ENCODE measurements at regions not wholly inside any gene's neighbourhood (a gene's known extent, or its start where the extent isn't known, plus 50 kb on each side); places are given as distances from the start of the nearest gene placed in this dataset.

DNA sequence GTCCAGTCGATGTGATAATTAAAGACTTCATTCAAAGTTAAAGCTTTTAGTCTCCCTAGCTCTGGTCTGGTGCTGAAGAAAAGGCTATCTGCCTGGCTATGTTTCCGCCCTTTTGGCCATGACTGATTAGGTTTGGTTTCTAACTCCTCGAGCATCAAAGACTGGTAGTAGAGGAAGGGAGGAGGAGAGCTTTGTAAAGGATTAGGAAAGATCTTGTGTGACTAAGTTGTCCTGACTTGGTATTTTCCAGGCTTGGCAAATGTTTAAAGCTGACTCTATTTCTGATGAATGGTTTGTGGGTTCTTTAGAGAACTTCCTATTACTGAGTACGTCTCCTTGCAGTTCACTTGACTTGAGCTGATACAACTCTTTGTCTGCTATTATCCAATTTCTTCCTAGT is 312.9 kb downstream of the GJA1 start:
- Histone ChIP-seq H3K27me3 (ENCODE audit: control insufficient read depth, insufficient read depth, low read length) (no peaks in the 10 kb centered on the region), H3K9me3 (ENCODE audit: control insufficient read depth, insufficient read depth, low read length) (no peaks in the 10 kb centered on the region), H3K4me1 (ENCODE audit: control insufficient read depth, insufficient read depth, low read length) (no peaks in the 10 kb centered on the region), H3K27ac (ENCODE audit: low read depth, low read length) (no peak overlapping the region), H3K36me3 (ENCODE audit: control insufficient read depth, insufficient read depth, low read length) (no peaks in the 10 kb centered on the region), H3K4me3 (ENCODE audit: low read depth, low read length) (no peak overlapping the region)
- DNase-seq (ENCODE audit: low read depth in 4 of 6, low spot score in 6 of 6) = no peak
- WGBS (ENCODE audit: insufficient coverage) = 46% methylated on average over 4 of the region's 4 CpGs

DNA sequence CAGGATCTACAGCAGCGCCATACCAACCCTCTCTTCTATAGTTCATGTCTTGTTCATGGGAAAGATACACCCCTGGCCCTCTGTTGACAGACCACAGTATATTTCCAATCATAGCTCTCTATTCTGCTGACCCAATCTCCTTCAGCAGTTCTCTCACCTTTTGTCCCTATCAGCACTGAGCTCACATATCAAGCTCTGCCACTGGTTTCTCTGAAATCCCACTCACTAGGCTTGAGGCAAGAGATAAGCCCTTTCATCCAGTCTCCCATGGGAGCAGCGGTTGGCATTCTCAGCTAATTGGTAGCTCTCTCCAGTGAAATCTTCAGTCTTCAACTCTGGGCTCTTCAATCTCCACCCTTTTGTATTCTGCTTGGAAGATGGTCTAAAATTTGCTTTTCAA is 313.4 kb downstream of the GJA1 start:
- no peak for DNase-seq (ENCODE audit: low read depth in 4 of 6, low spot score in 6 of 6)
- no peaks in the 10 kb centered on the region for H3K27me3 ChIP-seq (ENCODE audit: control insufficient read depth, insufficient read depth, low read length)
- 100% methylated on average over 1 of the region's 2 CpGs for WGBS (ENCODE audit: insufficient coverage)

DNA sequence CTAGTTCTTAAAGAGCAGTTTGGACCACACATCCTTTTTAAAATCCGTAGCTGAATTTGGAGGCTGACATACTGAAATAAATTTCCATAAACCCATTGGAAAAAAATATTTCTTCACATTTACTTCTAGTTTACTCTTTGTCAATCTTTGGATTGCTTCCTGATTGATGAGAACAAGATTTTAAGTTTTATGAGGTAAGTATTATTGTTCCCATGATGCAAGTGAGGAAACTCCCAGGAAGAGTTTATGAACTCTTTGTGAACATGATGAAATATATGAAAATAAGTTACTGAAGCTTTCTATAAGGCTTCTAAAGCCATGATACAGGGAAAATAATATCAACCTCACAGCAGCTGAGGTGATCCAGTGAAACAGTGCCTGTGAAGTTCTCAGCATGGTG is 320.0 kb downstream of the GJA1 start:
- DNase-seq (ENCODE audit: low read depth in 4 of 6, low spot score in 6 of 6) = no peak
- Histone ChIP-seq H3K9me3 (ENCODE audit: control insufficient read depth, insufficient read depth, low read length) (no peaks in the 10 kb centered on the region), H3K27ac (ENCODE audit: low read depth, low read length) (no peak overlapping the region), H3K36me3 (ENCODE audit: control insufficient read depth, insufficient read depth, low read length) (no peaks in the 10 kb centered on the region), H3K4me3 (ENCODE audit: low read depth, low read length) (no peak overlapping the region), H3K4me1 (ENCODE audit: control insufficient read depth, insufficient read depth, low read length) (no peaks in the 10 kb centered on the region), H3K27me3 (ENCODE audit: control insufficient read depth, insufficient read depth, low read length) (no peaks in the 10 kb centered on the region)
- no CpG with 5 or more reads among the region's 1 CpG for WGBS (ENCODE audit: insufficient coverage)

More for the DNA sequence above, 313.4 kb downstream of the GJA1 start:
- Histone ChIP-seq H3K4me1 (ENCODE audit: control insufficient read depth, insufficient read depth, low read length) (no peaks in the 10 kb centered on the region), H3K27ac (ENCODE audit: low read depth, low read length) (no peak overlapping the region), H3K9me3 (ENCODE audit: control insufficient read depth, insufficient read depth, low read length) (no peaks in the 10 kb centered on the region), H3K36me3 (ENCODE audit: control insufficient read depth, insufficient read depth, low read length) (no peaks in the 10 kb centered on the region), H3K4me3 (ENCODE audit: low read depth, low read length) (no peak overlapping the region)

DNA sequence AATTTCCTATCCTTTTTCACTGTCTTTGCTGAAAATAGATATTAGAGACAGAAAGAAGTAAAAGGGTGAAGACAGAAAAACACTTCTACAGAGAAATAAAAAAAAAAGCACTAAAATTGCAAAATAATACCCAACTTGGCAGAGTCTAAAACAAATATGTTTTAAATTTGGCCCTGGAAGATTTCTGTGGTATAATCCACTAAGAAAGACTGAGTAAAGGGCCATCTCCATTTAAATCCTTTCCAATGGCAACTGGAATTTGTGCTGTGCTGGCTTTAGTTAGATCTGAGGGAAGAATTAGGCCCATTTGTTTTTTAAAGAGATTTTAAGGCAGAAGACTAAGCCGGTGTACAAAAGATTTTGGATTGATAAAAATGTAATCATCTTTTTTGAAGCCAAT is 321.2 kb downstream of the GJA1 start:
- no CpG with 5 or more reads among the region's 1 CpG for WGBS (ENCODE audit: insufficient coverage)
- Histone ChIP-seq H3K36me3 (ENCODE audit: control insufficient read depth, insufficient read depth, low read length) (no peaks in the 10 kb centered on the region), H3K4me1 (ENCODE audit: control insufficient read depth, insufficient read depth, low read length) (no peaks in the 10 kb centered on the region), H3K27ac (ENCODE audit: low read depth, low read length) (no peak overlapping the region), H3K4me3 (ENCODE audit: low read depth, low read length) (no peak overlapping the region), H3K27me3 (ENCODE audit: control insufficient read depth, insufficient read depth, low read length) (no peaks in the 10 kb centered on the region), H3K9me3 (ENCODE audit: control insufficient read depth, insufficient read depth, low read length) (no peaks in the 10 kb centered on the region)
- no peak for DNase-seq (ENCODE audit: low read depth in 4 of 6, low spot score in 6 of 6)

DNA sequence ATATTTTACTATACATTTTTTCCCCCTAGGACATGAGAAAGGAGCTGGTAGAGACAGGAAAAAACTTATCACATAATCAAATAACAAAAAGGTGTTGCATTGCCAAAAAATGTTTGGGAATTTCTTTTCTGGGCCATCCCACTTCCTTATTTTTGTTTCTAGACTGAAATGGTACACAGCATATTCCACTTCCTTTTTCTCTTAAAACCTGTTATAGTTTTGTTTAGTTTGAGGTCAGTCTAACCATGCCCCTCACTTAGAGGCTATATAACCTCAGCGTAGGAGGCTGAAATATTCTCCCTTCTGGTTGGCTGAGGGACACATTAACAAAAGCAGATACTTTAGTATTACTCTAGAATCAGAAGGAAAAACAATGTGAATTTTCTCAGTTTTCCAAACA is 323.9 kb downstream of the GJA1 start:
- Histone ChIP-seq H3K4me3 (ENCODE audit: low read depth, low read length) (no peak overlapping the region), H3K27me3 (ENCODE audit: control insufficient read depth, insufficient read depth, low read length) (no peaks in the 10 kb centered on the region), H3K4me1 (ENCODE audit: control insufficient read depth, insufficient read depth, low read length) (no peaks in the 10 kb centered on the region), H3K9me3 (ENCODE audit: control insufficient read depth, insufficient read depth, low read length) (no peaks in the 10 kb centered on the region), H3K36me3 (ENCODE audit: control insufficient read depth, insufficient read depth, low read length) (no peaks in the 10 kb centered on the region), H3K27ac (ENCODE audit: low read depth, low read length) (no peak overlapping the region)
- WGBS (ENCODE audit: insufficient coverage) = no CpG with 5 or more reads among the region's 1 CpG
- DNase-seq (ENCODE audit: low read depth in 4 of 6, low spot score in 6 of 6) = no peak

DNA sequence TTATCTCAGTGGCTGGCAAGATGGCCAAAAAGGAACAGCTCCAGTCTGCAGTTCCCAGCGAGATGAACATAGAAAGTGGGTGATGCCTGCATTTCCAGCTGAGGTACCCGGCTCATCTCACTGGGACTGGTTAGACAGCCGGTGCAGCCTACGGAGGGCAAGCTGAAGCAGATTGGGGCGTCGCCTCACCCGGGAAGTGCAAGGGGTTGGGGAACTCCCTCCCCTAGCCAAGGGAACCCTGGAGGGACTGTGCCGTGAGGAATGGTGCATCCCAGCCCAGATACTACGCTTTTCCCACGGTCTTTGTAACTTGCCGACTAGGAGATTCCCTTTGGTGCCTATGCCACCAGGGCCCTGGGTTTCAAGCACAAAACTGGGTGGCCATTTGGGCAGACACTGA is 324.7 kb downstream of the GJA1 start:
- Histone ChIP-seq H3K27ac (ENCODE audit: low read depth, low read length) (no peak overlapping the region), H3K4me1 (ENCODE audit: control insufficient read depth, insufficient read depth, low read length) (no peaks in the 10 kb centered on the region), H3K9me3 (ENCODE audit: control insufficient read depth, insufficient read depth, low read length) (no peaks in the 10 kb centered on the region), H3K36me3 (ENCODE audit: control insufficient read depth, insufficient read depth, low read length) (no peaks in the 10 kb centered on the region), H3K27me3 (ENCODE audit: control insufficient read depth, insufficient read depth, low read length) (no peaks in the 10 kb centered on the region), H3K4me3 (ENCODE audit: low read depth, low read length) (no peak overlapping the region)
- DNase-seq (ENCODE audit: low read depth in 4 of 6, low spot score in 6 of 6) = no peak
- 86% methylated on average over 11 of the region's 11 CpGs for WGBS (ENCODE audit: insufficient coverage)

DNA sequence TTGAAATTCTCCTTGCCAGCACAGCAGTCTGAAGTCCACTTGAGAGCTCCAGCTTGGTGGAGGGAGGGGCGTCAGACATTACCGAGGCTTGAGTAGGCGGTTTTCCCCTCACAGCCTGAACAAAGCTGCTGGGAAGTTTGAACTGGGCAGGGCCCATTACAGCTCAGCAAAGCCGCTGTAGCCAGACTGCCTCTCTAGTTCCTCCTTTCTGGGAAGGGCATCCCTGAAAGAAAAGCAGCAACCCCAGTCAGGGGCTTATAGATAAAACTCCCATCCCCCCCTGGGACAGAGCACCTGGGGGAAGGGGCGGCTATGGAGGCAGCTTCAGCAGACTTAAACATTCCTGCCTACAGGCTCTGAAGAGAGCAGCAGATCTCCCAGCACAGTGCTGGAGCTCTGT is 325.3 kb downstream of the GJA1 start:
- H3K4me3 ChIP-seq (ENCODE audit: low read depth, low read length) = no peak overlapping the region
- H3K9me3 ChIP-seq (ENCODE audit: control insufficient read depth, insufficient read depth, low read length) = no peaks in the 10 kb centered on the region
- no peaks in the 10 kb centered on the region for H3K4me1 ChIP-seq (ENCODE audit: control insufficient read depth, insufficient read depth, low read length)
- no peak overlapping the region for H3K27ac ChIP-seq (ENCODE audit: low read depth, low read length)
- DNase-seq (ENCODE audit: low read depth in 4 of 6, low spot score in 6 of 6) = no peak
- H3K27me3 ChIP-seq (ENCODE audit: control insufficient read depth, insufficient read depth, low read length) = no peaks in the 10 kb centered on the region
- WGBS (ENCODE audit: insufficient coverage) = 60% methylated on average over 5 of the region's 5 CpGs
- H3K36me3 ChIP-seq (ENCODE audit: control insufficient read depth, insufficient read depth, low read length) = no peaks in the 10 kb centered on the region

DNA sequence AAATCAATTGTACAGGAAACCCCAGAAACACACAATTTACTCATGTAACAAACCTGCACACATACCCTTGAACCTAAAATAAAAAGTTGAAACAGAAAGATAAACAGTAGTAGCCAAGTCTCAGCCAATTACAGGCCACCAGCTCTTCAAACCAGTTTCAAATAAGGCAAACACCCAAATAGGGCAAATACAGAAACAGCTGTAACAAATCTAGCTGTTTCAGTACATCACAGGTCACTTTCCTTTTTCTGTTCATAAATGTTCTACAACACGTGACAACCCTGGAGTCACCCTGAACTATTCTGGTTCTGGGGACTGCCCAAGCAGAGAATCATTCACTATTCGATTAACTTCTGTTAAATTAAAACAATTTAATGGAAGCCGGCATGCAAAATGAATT is 329.0 kb downstream of the GJA1 start:
- no peaks in the 10 kb centered on the region for H3K4me1 ChIP-seq (ENCODE audit: control insufficient read depth, insufficient read depth, low read length)
- H3K9me3 ChIP-seq (ENCODE audit: control insufficient read depth, insufficient read depth, low read length) = no peaks in the 10 kb centered on the region

DNA sequence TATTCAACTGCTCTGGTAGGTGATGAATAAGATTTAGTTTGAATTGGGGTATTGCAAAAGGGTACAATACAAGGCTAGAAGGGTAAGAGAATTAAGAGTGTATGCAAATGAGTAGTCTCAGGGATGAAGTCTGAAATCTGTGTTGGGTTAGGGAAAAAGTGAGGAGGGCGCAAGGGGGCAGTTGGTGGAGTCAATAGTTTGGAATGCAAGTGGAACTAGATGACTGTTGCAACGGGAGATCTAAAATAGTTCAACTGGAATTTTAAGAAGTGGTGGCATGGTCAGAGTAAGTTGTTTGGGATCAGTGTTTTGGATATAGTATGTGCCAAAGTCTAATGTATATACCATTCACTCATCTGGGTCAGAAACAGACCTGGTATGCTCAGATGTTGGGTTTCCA is 329.6 kb downstream of the GJA1 start:
- Histone ChIP-seq H3K36me3 (ENCODE audit: control insufficient read depth, insufficient read depth, low read length) (no peaks in the 10 kb centered on the region), H3K27me3 (ENCODE audit: control insufficient read depth, insufficient read depth, low read length) (no peaks in the 10 kb centered on the region), H3K9me3 (ENCODE audit: control insufficient read depth, insufficient read depth, low read length) (no peaks in the 10 kb centered on the region), H3K4me3 (ENCODE audit: low read depth, low read length) (no peak overlapping the region), H3K4me1 (ENCODE audit: control insufficient read depth, insufficient read depth, low read length) (no peaks in the 10 kb centered on the region), H3K27ac (ENCODE audit: low read depth, low read length) (no peak overlapping the region)
- WGBS (ENCODE audit: insufficient coverage) = 78% methylated on average over 2 of the region's 2 CpGs
- no peak for DNase-seq (ENCODE audit: low read depth in 4 of 6, low spot score in 6 of 6)

More for the DNA sequence above, 329.0 kb downstream of the GJA1 start:
- Histone ChIP-seq H3K27ac (ENCODE audit: low read depth, low read length) (no peak overlapping the region), H3K27me3 (ENCODE audit: control insufficient read depth, insufficient read depth, low read length) (no peaks in the 10 kb centered on the region), H3K36me3 (ENCODE audit: control insufficient read depth, insufficient read depth, low read length) (no peaks in the 10 kb centered on the region), H3K4me3 (ENCODE audit: low read depth, low read length) (no peak overlapping the region)
- 79% methylated on average over 2 of the region's 3 CpGs for WGBS (ENCODE audit: insufficient coverage)
- DNase-seq (ENCODE audit: low read depth in 4 of 6, low spot score in 6 of 6) = no peak

DNA sequence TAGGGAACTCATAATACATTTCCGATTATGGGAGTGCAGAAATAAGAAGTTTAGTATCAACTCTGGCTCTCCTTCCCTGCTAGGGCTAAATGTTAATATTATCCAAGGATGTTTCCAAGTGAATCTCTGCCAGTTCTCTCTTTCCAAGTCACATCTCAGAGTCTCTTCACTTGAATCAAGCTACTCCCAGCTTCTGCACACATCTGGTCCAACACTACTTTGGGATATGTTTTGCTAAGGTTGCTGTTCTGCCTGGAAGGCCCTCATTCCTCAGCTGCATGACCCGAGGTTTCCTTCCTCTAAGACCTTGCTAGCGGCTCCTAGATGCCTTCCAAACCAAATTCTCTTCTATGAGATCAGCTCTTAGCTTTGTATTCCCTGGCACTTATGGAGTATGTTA is 331.8 kb downstream of the GJA1 start:
- no peak overlapping the region for H3K4me3 ChIP-seq (ENCODE audit: low read depth, low read length)
- peak overlapping the region; percentile 22 for H3K27ac ChIP-seq (ENCODE audit: low read depth, low read length)
- DNase-seq (ENCODE audit: low read depth in 4 of 6, low spot score in 6 of 6) = peak in 1 of 6 donors; percentile 63
- H3K27me3 ChIP-seq (ENCODE audit: control insufficient read depth, insufficient read depth, low read length) = no peaks in the 10 kb centered on the region
- H3K9me3 ChIP-seq (ENCODE audit: control insufficient read depth, insufficient read depth, low read length) = no peaks in the 10 kb centered on the region
- no peaks in the 10 kb centered on the region for H3K36me3 ChIP-seq (ENCODE audit: control insufficient read depth, insufficient read depth, low read length)
- WGBS (ENCODE audit: insufficient coverage) = no CpG with 5 or more reads among the region's 3 CpGs
- H3K4me1 ChIP-seq (ENCODE audit: control insufficient read depth, insufficient read depth, low read length) = no peaks in the 10 kb centered on the region

Data from spinal cord (tissue), 9 donors.